A549 (cell line): ENCODE measurements at regions not wholly inside any gene's neighbourhood (a gene's known extent, or its start where the extent isn't known, plus 50 kb on each side); places are given as distances from the start of the nearest gene placed in this dataset.

ENCODE experiments used
- BHLHE40 ChIP-seq: IDR thresholded peaks from 2 replicates; pipeline ENCODE4 v1.6.1; 2012; ENCODE audit warnings: low read depth, low read length, inconsistent platforms
- CEBPB ChIP-seq, 2 experiments: fragments of >200 bp in 1 of 2; sonication (Bioruptor Twin) in 1 of 2; formaldehyde crosslinking in 1 of 2; IDR thresholded peaks; 2 replicates each; pipeline ENCODE4 v1.6.1; 2012 to 2016
- CTCF ChIP-seq: fragments of >200 bp; sonication (Bioruptor Twin); formaldehyde crosslinking; IDR thresholded peaks from 3 replicates; pipeline ENCODE4 v1.5.1; 2016
- EP300 ChIP-seq, 2 experiments: fragments of >200 bp; sonication (Bioruptor Twin); formaldehyde crosslinking; IDR thresholded peaks; 2 replicates in 1 of 2; 3 replicates in 1 of 2; pipeline ENCODE4 v1.6.1; 2016 to 2017
- GATA3 ChIP-seq: IDR thresholded peaks from 2 replicates; pipeline ENCODE4 v1.6.1; 2012; ENCODE audit warnings: borderline replicate concordance
- HES2 ChIP-seq: fragments of >200 bp; sonication (Bioruptor Twin); formaldehyde crosslinking; IDR thresholded peaks from 2 replicates; pipeline ENCODE4 v1.6.1; 2016
- JUN ChIP-seq, 2 experiments: fragments of >200 bp; sonication (Bioruptor Twin); formaldehyde crosslinking; IDR thresholded peaks; 2 replicates in 1 of 2; 3 replicates in 1 of 2; pipeline ENCODE4 v1.6.1; 2016 to 2017
- MAZ ChIP-seq: fragments of 150-350 bp; IDR thresholded peaks from 2 replicates; pipeline ENCODE4 v1.6.1; 2014; ENCODE audit warnings: antibody characterized with exemption, low read depth, low read length, borderline replicate concordance
- PBX3 ChIP-seq: IDR thresholded peaks from 2 replicates; pipeline ENCODE4 v1.6.1; 2012
- POLR2A ChIP-seq: IDR thresholded peaks from 2 replicates; pipeline ENCODE4 v1.6.1; 2012; ENCODE audit warnings: mild to moderate bottlenecking, low read length
- RCOR1 ChIP-seq: fragments of 150-350 bp; IDR thresholded peaks from 2 replicates; pipeline ENCODE4 v1.6.1; 2014; ENCODE audit warnings: antibody characterized with exemption, low read length, low read depth

GRCh38 chr13:50200569-50200968 lies 185.3 kb downstream of the KCNRG start:
- TF ChIP-seq MAZ = no peak
- TF ChIP-seq CTCF = no peak
- TF ChIP-seq POLR2A = no peak
- no peak for TF ChIP-seq CEBPB (IDR thresholded peaks at IDR 0.05)
- no peak for TF ChIP-seq RCOR1
- TF ChIP-seq BHLHE40 = no peak
- no peak for TF ChIP-seq EP300 (IDR thresholded peaks at IDR 0.05)
- no peak for TF ChIP-seq GATA3
- no peak for TF ChIP-seq HES2
- TF ChIP-seq PBX3 = no peak
- TF ChIP-seq JUN (IDR thresholded peaks at IDR 0.05) = no peak
